ENCODE measurements at regions not wholly inside any gene's neighbourhood (a gene's known extent, or its start where the extent isn't known, plus 50 kb on each side); places are given as distances from the start of the nearest gene placed in this dataset.

DNA sequence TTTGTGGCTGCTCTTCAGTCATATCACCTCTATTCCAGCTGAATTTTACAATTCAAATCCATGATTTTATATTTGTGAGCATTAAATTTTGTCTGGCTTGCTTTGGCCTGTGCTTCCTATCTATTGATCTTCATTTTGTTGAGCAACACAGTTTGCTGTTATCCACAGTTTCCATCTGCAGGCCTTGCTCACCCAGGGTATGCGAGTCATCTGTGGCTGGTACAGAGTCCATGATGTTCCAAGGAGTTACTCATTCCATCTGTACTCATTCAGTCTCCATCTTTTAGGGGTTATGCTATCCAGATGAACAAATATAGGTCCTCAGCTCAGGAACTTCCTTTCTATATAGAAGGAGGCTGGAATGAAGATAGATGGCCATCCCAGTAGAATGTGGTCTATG is 70.1 kb upstream of the CCK start:
- Histone ChIP-seq H3K27me3 (replicated peaks in 1 of 4; ENCODE audit: control insufficient read depth in 3 of 4, extremely low read depth in 1 of 4, insufficient read depth in 3 of 4, low read length in 3 of 4) (no peaks in the 10 kb centered on the region), H2BK5ac (ENCODE audit: low read depth, low read length) (no peak overlapping the region), H3K4me2 (ENCODE audit: insufficient read depth in 1 of 2, low read depth in 2 of 2, low read length in 2 of 2) (no peak overlapping the region), H2BK12ac (ENCODE audit: low read depth, low read length) (no peak overlapping the region), H3K79me2 (ENCODE audit: control insufficient read depth in 1 of 2, insufficient read depth in 2 of 2, low read length in 2 of 2) (no peaks in the 10 kb centered on the region), H3K4me3 (ENCODE audit: extremely low read depth in 1 of 4, insufficient read depth in 2 of 4, low read depth in 3 of 4, low read length in 4 of 4) (no peak overlapping the region), H3K36me3 (ENCODE audit: control insufficient read depth in 2 of 4, insufficient read depth in 4 of 4, low read length in 3 of 4) (no peaks in the 10 kb centered on the region), H3K23ac (ENCODE audit: insufficient read length) (no peak overlapping the region), H4K91ac (replicated peaks; ENCODE audit: insufficient read length, low read length) (no peak overlapping the region), H3K18ac (ENCODE audit: extremely low read depth, low read length) (no peak overlapping the region), H4K8ac (ENCODE audit: extremely low read depth, insufficient read depth, low read length) (no peak overlapping the region), H3K9ac (replicated peaks in 1 of 4; ENCODE audit: extremely low read depth in 1 of 4, low read depth in 3 of 4, low read length in 3 of 4) (no peak overlapping the region), H3K4ac (replicated peaks; ENCODE audit: insufficient read length, low read depth, low read length) (no peak overlapping the region), H2BK120ac (replicated peaks; ENCODE audit: low read depth, low read length) (no peak overlapping the region), H3K56ac (replicated peaks; ENCODE audit: insufficient read length, low read depth, low read length) (no peak overlapping the region), H4K5ac (ENCODE audit: insufficient read length, low read depth, low read length) (no peak overlapping the region), H3K23me2 (ENCODE audit: low read depth, low read length) (no peaks in the 10 kb centered on the region), H3K27ac (ENCODE audit: low read depth, low read length) (no peak overlapping the region), H2AFZ (ENCODE audit: low read length) (no peak overlapping the region), H3K14ac (ENCODE audit: insufficient read length) (no peak overlapping the region), H2AK5ac (ENCODE audit: low read depth, low read length) (no peak overlapping the region), H3K9me3 (ENCODE audit: insufficient read depth in 2 of 2, low read depth in 1 of 2, low read length in 1 of 2) (peaks cover 0 to 2% of the 10 kb centered on the region in 2 experiments; a peak in 1 of 4 replicates), H3K79me1 (ENCODE audit: low read depth, low read length) (no peaks in the 10 kb centered on the region), H2BK15ac (ENCODE audit: low read length) (no peak overlapping the region), H4K20me1 (replicated peaks in 1 of 2; ENCODE audit: control insufficient read depth in 1 of 2, insufficient read depth in 2 of 2, low read length in 2 of 2) (no peaks in the 10 kb centered on the region), H2BK20ac (ENCODE audit: low read length) (no peak overlapping the region), H3K4me1 (replicated peaks in 1 of 4; ENCODE audit: control insufficient read depth in 3 of 4, insufficient read depth in 4 of 4, low read length in 3 of 4) (no peaks in the 10 kb centered on the region)
- 76% methylated on average over 1 of the region's 1 CpG; no CpG with 5 or more reads in 1 of the 2 experiments for WGBS, 2 experiments (ENCODE audit: extremely low coverage in 1 of 2, insufficient coverage in 1 of 2, insufficient read length in 1 of 2, insufficient replicate concordance in 2 of 2, low coverage in 1 of 2, low lambda C conversion rate in 2 of 2, missing lambda C conversion rate in 1 of 2)
- CTCF ChIA-PET (ENCODE audit: partially characterized antibody) = no interaction called here
- DNase-seq (ENCODE audit: low read depth in 1 of 2, low spot score in 2 of 2) (no peak), FAIRE-seq (no peak)
- POLR2A ChIA-PET (ENCODE audit: partially characterized antibody) = no interaction called here
- TF ChIP-seq RNF2 (IDR thresholded peaks at IDR 0.05; ENCODE audit: borderline replicate concordance, low read depth, low read length, missing control alignments, poor library complexity, severe bottlenecking) (no peak), TCF12 (IDR thresholded peaks at IDR 0.05; ENCODE audit: low read depth, low read length) (no peak), KDM4A (IDR thresholded peaks at IDR 0.05; ENCODE audit: low read depth, low read length, severe bottlenecking) (no peak), BRCA1 (IDR thresholded peaks at IDR 0.05; ENCODE audit: low read depth, low read length) (no peak), SIRT6 (IDR thresholded peaks at IDR 0.05; ENCODE audit: low read length) (no peak), CHD1 (IDR thresholded peaks at IDR 0.05; ENCODE audit: low read depth, low read length) (no peak), YY1 (IDR thresholded peaks at IDR 0.05; ENCODE audit: low read depth, low read length) (no peak), SP4 (IDR thresholded peaks at IDR 0.05; ENCODE audit: low read length) (no peak), CEBPB (IDR thresholded peaks at IDR 0.05; ENCODE audit: low read depth, low read length) (no peak), MAFK (IDR thresholded peaks at IDR 0.05; ENCODE audit: low read depth, low read length) (no peak)
- TF ChIP-seq, protein P1, sequence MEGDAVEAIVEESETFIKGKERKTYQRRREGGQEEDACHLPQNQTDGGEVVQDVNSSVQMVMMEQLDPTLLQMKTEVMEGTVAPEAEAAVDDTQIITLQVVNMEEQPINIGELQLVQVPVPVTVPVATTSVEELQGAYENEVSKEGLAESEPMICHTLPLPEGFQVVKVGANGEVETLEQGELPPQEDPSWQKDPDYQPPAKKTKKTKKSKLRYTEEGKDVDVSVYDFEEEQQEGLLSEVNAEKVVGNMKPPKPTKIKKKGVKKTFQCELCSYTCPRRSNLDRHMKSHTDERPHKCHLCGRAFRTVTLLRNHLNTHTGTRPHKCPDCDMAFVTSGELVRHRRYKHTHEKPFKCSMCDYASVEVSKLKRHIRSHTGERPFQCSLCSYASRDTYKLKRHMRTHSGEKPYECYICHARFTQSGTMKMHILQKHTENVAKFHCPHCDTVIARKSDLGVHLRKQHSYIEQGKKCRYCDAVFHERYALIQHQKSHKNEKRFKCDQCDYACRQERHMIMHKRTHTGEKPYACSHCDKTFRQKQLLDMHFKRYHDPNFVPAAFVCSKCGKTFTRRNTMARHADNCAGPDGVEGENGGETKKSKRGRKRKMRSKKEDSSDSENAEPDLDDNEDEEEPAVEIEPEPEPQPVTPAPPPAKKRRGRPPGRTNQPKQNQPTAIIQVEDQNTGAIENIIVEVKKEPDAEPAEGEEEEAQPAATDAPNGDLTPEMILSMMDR (IDR thresholded peaks at IDR 0.05; ENCODE audit: control extremely low read depth in 1 of 3, insufficient read depth in 1 of 3, low read depth in 1 of 3, low read length in 3 of 3) = no peak
- TF ChIP-seq, protein P2, sequence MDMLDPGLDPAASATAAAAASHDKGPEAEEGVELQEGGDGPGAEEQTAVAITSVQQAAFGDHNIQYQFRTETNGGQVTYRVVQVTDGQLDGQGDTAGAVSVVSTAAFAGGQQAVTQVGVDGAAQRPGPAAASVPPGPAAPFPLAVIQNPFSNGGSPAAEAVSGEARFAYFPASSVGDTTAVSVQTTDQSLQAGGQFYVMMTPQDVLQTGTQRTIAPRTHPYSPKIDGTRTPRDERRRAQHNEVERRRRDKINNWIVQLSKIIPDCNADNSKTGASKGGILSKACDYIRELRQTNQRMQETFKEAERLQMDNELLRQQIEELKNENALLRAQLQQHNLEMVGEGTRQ (IDR thresholded peaks at IDR 0.05; ENCODE audit: low read length) = no peak
